Cardiac muscle cell (in vitro differentiated cells and primary cell): ENCODE measurements at regions not wholly inside any gene's neighbourhood (a gene's known extent, or its start where the extent isn't known, plus 50 kb on each side); places are given as distances from the start of the nearest gene placed in this dataset.
"Not testable (repeated sequence)": the region's sequence is repeated elsewhere in the genome, so short reads cannot be mapped to it uniquely, and the experiment has no call there.

Experiments
- DNase-seq, 2 donors: peaks; one replicate each; pipeline versions ENCODE4 v3.0.0 to v3.0.0-alpha.2; 2010 to 2017; ENCODE audit warnings: low read depth in 1 of 2, low spot score in 1 of 2
- H3K27ac ChIP-seq: fragments of 200-600 bp; sonication (generic); 2 replicates; pipeline ENCODE4 v1.5.1; 2016
- H3K27me3 ChIP-seq: fragments of 200-600 bp; sonication (generic); 2 replicates; pipeline ENCODE4 v1.6.0; 2016; ENCODE audit warnings: control low read depth
- H3K36me3 ChIP-seq: fragments of 200-600 bp; sonication (generic); 2 replicates; pipeline ENCODE4 v1.5.1; 2016; ENCODE audit warnings: control low read depth
- H3K4me1 ChIP-seq: fragments of 200-600 bp; sonication (generic); 2 replicates; pipeline ENCODE4 v1.8.1; 2017; ENCODE audit warnings: low read depth, mild to moderate bottlenecking, mixed run types
- H3K4me3 ChIP-seq: fragments of 200-600 bp; sonication (generic); 2 replicates; pipeline ENCODE4 v1.5.1; 2016; ENCODE audit warnings: mild to moderate bottlenecking
- H3K9me3 ChIP-seq: fragments of 200-600 bp; sonication (generic); 2 replicates; pipeline ENCODE4 v1.5.1; 2017; ENCODE audit warnings: low read depth, mild to moderate bottlenecking, control low read depth
- CTCF ChIP-seq: IDR thresholded peaks from 2 replicates; pipeline ENCODE4 v1.5.1; 2012; ENCODE audit warnings: low read depth, mild to moderate bottlenecking, low read length

GRCh38 chr10:81730891-81731290 is 144.1 kb upstream of the NRG3 start:
- no peak for DNase-seq
- no peaks in the 10 kb centered on the region for H3K27me3 ChIP-seq
- H3K9me3 ChIP-seq = no peaks in the 10 kb centered on the region
- no peak overlapping the region for H3K4me3 ChIP-seq
- no peaks in the 10 kb centered on the region for H3K36me3 ChIP-seq
- no peak for TF ChIP-seq CTCF
- H3K27ac ChIP-seq = no peak overlapping the region
- no peaks in the 10 kb centered on the region for H3K4me1 ChIP-seq

- Histone ChIP-seq H3K27ac (no peak overlapping the region), H3K36me3 (no peaks in the 10 kb centered on the region), H3K4me1 (no peaks in the 10 kb centered on the region), H3K9me3 (no peaks in the 10 kb centered on the region), H3K4me3 (no peak overlapping the region), H3K27me3 (no peaks in the 10 kb centered on the region)
- no peak for DNase-seq
- TF ChIP-seq CTCF = no peak
Observed at GRCh38 chr10:81733542-81733941, 141.5 kb upstream of the NRG3 start.

- H3K9me3 ChIP-seq, H3K4me1 ChIP-seq, DNase-seq, H3K36me3 ChIP-seq, H3K4me3 ChIP-seq, H3K27ac ChIP-seq, H3K27me3 ChIP-seq: not testable (repeated sequence)
Observed at GRCh38 chr10:81735167-81735566, 139.8 kb upstream of the NRG3 start.

GRCh38 chr10:81759111-81759510 is 115.9 kb upstream of the NRG3 start:
- no peak overlapping the region for H3K4me3 ChIP-seq
- H3K4me1 ChIP-seq = no peaks in the 10 kb centered on the region
- no peak overlapping the region for H3K27ac ChIP-seq
- no peaks in the 10 kb centered on the region for H3K9me3 ChIP-seq
- TF ChIP-seq CTCF = no peak
- H3K36me3 ChIP-seq = no peaks in the 10 kb centered on the region
- DNase-seq = no peak
- H3K27me3 ChIP-seq = no peaks in the 10 kb centered on the region

- no peaks in the 10 kb centered on the region for H3K9me3 ChIP-seq
- TF ChIP-seq CTCF = no peak
- no peaks in the 10 kb centered on the region for H3K36me3 ChIP-seq
- no peak for DNase-seq
- H3K27ac ChIP-seq = no peak overlapping the region
- H3K4me1 ChIP-seq = no peaks in the 10 kb centered on the region
- H3K27me3 ChIP-seq = no peaks in the 10 kb centered on the region
- no peak overlapping the region for H3K4me3 ChIP-seq
Observed at GRCh38 chr10:81784111-81784597, 90.8 kb upstream of the NRG3 start.

GRCh38 chr10:81792729-81793128 is 82.3 kb upstream of the NRG3 start:
- Histone ChIP-seq H3K36me3 (no peaks in the 10 kb centered on the region), H3K4me1 (no peaks in the 10 kb centered on the region), H3K27me3 (no peaks in the 10 kb centered on the region), H3K9me3 (no peaks in the 10 kb centered on the region), H3K27ac (no peak overlapping the region), H3K4me3 (no peak overlapping the region)
- no peak for DNase-seq
- no peak for TF ChIP-seq CTCF
